GM23248 (cell line): ENCODE measurements at regions not wholly inside any gene's neighbourhood (a gene's known extent, or its start where the extent isn't known, plus 50 kb on each side); places are given as distances from the start of the nearest gene placed in this dataset.
"Not testable (repeated sequence)": the region's sequence is repeated elsewhere in the genome, so short reads cannot be mapped to it uniquely, and the experiment has no call there.

Experiments used
- DNase-seq: peaks from one replicate; pipeline ENCODE4 v3.0.0-alpha.2; 2015
- H2AFZ ChIP-seq: fragments of 200-600 bp; sonication (generic); 2 replicates; pipeline ENCODE4 v1.6.1; 2016; ENCODE audit warnings: antibody characterized with exemption
- H3F3A ChIP-seq: fragments of 200-600 bp; sonication (generic); 2 replicates; pipeline ENCODE4 v1.6.1; 2016; ENCODE audit warnings: mild to moderate bottlenecking, antibody characterized with exemption, mixed run types; ENCODE audit not compliant: insufficient read depth
- H3K27ac ChIP-seq: fragments of 200-600 bp; sonication (generic); 2 replicates; pipeline ENCODE4 v1.5.1; 2016; ENCODE audit warnings: mild to moderate bottlenecking
- H3K27me3 ChIP-seq: fragments of 200-600 bp; sonication (generic); replicated peaks from 2 replicates; pipeline ENCODE4 v1.6.1; 2016; ENCODE audit warnings: mild to moderate bottlenecking; ENCODE audit not compliant: insufficient read depth
- H3K36me3 ChIP-seq: fragments of 200-600 bp; sonication (generic); 2 replicates; pipeline ENCODE4 v1.6.1; 2016; ENCODE audit warnings: low read depth, mild to moderate bottlenecking
- H3K4me1 ChIP-seq: fragments of 200-600 bp; sonication (generic); 2 replicates; pipeline ENCODE4 v1.6.1; 2016; ENCODE audit warnings: mild to moderate bottlenecking; ENCODE audit not compliant: insufficient read depth
- H3K4me2 ChIP-seq: fragments of 200-600 bp; sonication (generic); one replicate; pipeline ENCODE4 v1.6.1; 2016; ENCODE audit warnings: mild to moderate bottlenecking; ENCODE audit not compliant: unreplicated experiment
- H3K4me3 ChIP-seq: fragments of 200-600 bp; sonication (generic); 2 replicates; pipeline ENCODE4 v1.5.1; 2016; ENCODE audit warnings: mild to moderate bottlenecking
- H3K79me2 ChIP-seq: fragments of 200-600 bp; sonication (generic); 2 replicates; pipeline ENCODE4 v1.6.1; 2016; ENCODE audit warnings: mild to moderate bottlenecking; ENCODE audit not compliant: insufficient read depth
- H3K9ac ChIP-seq: fragments of 200-600 bp; sonication (generic); 2 replicates; pipeline ENCODE4 v1.6.1; 2016; ENCODE audit warnings: mild to moderate bottlenecking
- H3K9me2 ChIP-seq: fragments of 200-600 bp; sonication (generic); 2 replicates; pipeline ENCODE4 v1.6.1; 2016; ENCODE audit warnings: mixed run types, mild to moderate bottlenecking, moderate library complexity; ENCODE audit not compliant: insufficient read depth
- H3K9me3 ChIP-seq: fragments of 200-600 bp; sonication (generic); one replicate; pipeline ENCODE4 v1.6.1; 2017; ENCODE audit warnings: low read depth
- H4K20me1 ChIP-seq: fragments of 200-600 bp; sonication (generic); 2 replicates; pipeline ENCODE4 v1.6.0; 2016; ENCODE audit not compliant: insufficient read depth
- EZH2 ChIP-seq: fragments of 200-600 bp; sonication (generic); IDR thresholded peaks from 2 replicates; pipeline ENCODE4 v1.6.1; 2018; ENCODE audit warnings: antibody characterized with exemption, mild to moderate bottlenecking; ENCODE audit not compliant: insufficient read depth, poor library complexity, severe bottlenecking
- EZH2phosphoT487 ChIP-seq: fragments of 200-600 bp; sonication (generic); IDR thresholded peaks from 2 replicates; pipeline ENCODE4 v1.6.1; 2018; ENCODE audit warnings: antibody characterized with exemption, moderate library complexity, mild to moderate bottlenecking, low read depth; ENCODE audit not compliant: insufficient read depth
- WGBS, 2 experiments: methylation state at CpG; one replicate each; pipeline ENCODE4 v1.1.6; 2015 to 2017; ENCODE audit warnings: low lambda C conversion rate in 2 of 2, low coverage in 1 of 2; ENCODE audit errors: missing lambda C conversion rate in 2 of 2; 5-methylcytosine and 5-hydroxymethylcytosine counted together
- in situ Hi-C: fragments of 300-500 bp; cut with MboI; formaldehyde crosslinking; loops from 2 replicates; pipeline ENCODE4 v1.15.0; 2020

DNA sequence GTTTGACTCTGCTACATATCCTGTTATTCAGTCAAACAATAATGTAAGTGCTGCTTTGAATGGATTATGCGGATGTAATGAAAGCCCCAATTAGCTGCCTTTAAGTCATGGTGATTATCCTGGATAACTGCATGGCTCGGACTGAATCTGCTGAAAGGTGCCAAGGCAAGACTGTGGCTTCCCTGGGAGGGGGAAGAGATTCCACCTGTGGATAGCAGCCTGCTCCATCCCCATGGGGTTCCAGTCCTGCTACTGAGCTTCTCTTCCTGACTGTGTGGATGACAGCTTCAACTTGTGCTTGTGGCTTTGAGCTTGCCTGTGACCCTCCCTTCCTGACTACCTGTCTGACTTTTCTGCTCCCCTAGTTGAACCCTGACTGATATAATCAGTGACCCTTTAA, 540.0 kb upstream of the GYPC start:
- Histone ChIP-seq H3K9me2 (no peaks in the 10 kb centered on the region), H3K36me3 (no peaks in the 10 kb centered on the region), H3K27ac (no peak overlapping the region), H3K4me1 (no peaks in the 10 kb centered on the region), H3F3A (no peaks in the 10 kb centered on the region), H4K20me1 (no peaks in the 10 kb centered on the region), H3K9ac (no peak overlapping the region), H3K4me2 (no peak overlapping the region), H2AFZ (no peak overlapping the region), H3K4me3 (no peak overlapping the region), H3K27me3 (no peaks in the 10 kb centered on the region), H3K9me3 (no peaks in the 10 kb centered on the region), H3K79me2 (no peaks in the 10 kb centered on the region)
- in situ Hi-C loops, result no loop called here
- no peak for DNase-seq
- WGBS, 2 experiments, result 20 to 27% methylated on average over 2 of the region's 2 CpGs
- TF ChIP-seq EZH2, result no peak
- TF ChIP-seq EZH2phosphoT487, result no peak

DNA sequence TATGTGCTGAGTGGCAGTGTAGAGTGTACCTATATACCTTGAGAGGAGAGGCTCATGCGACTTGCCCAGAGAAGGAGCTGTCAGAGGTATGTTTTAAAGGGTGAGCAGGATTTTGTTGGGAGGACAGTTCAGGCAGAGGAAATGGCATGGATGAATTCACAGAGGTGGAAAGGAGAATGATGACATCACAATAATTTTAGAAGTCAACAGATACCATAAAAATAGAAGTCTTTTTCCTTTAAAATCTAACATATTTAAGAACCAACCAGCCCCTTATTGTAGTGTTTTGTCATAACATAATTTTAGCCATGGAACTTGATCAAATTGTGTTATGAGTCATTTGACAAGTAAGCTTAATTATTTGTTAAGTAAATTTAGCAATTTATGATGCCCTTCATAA, 538.1 kb upstream of the GYPC start:
- Histone ChIP-seq H3K9ac (no peak overlapping the region), H3K9me3 (no peaks in the 10 kb centered on the region), H3K4me3 (no peak overlapping the region), H3K79me2 (no peaks in the 10 kb centered on the region), H3K4me1 (no peaks in the 10 kb centered on the region), H3K27ac (no peak overlapping the region), H4K20me1 (no peaks in the 10 kb centered on the region), H3F3A (no peaks in the 10 kb centered on the region), H3K9me2 (no peaks in the 10 kb centered on the region), H3K4me2 (no peak overlapping the region), H3K36me3 (no peaks in the 10 kb centered on the region), H2AFZ (no peak overlapping the region), H3K27me3 (no peaks in the 10 kb centered on the region)
- TF ChIP-seq EZH2 (no peak), EZH2phosphoT487 (no peak)
- WGBS, 2 experiments, result 30 to 31% methylated on average over 1 of the region's 1 CpG
- in situ Hi-C loops, result no loop called here
- DNase-seq, result no peak

DNA sequence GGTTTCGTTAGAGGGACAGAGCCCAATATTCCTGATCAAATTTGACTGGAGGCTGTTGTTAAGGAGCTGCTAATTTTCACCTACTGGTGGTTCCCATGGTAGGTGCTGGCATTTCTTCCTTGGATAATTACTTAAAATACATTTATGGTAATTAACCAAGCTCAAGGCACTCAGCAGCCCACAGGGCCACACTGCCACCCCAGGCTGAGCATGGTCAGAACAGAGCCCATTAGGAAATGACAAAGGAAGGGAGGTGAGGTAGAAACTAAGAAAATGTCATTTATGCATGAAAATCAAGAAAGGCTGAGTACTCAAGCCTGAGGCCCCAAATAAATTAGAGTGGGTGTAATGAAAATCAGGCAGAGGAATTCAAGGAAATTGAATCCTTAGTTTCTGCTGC, 510.2 kb upstream of the GYPC start:
- Histone ChIP-seq H3K9me3 (no peaks in the 10 kb centered on the region), H3K4me3 (no peak overlapping the region), H2AFZ (no peak overlapping the region), H3K27ac (no peak overlapping the region), H3K79me2 (no peaks in the 10 kb centered on the region), H3K9me2 (no peaks in the 10 kb centered on the region), H4K20me1 (no peaks in the 10 kb centered on the region), H3K36me3 (no peaks in the 10 kb centered on the region), H3K4me2 (no peak overlapping the region), H3K9ac (no peak overlapping the region), H3K4me1 (no peaks in the 10 kb centered on the region), H3F3A (no peaks in the 10 kb centered on the region), H3K27me3 (no peaks in the 10 kb centered on the region)
- DNase-seq, result no peak
- WGBS, 2 experiments, result 0 to 4% methylated on average over 1 of the region's 1 CpG
- in situ Hi-C loops, result no loop called here
- TF ChIP-seq EZH2phosphoT487, result no peak
- TF ChIP-seq EZH2, result no peak

DNA sequence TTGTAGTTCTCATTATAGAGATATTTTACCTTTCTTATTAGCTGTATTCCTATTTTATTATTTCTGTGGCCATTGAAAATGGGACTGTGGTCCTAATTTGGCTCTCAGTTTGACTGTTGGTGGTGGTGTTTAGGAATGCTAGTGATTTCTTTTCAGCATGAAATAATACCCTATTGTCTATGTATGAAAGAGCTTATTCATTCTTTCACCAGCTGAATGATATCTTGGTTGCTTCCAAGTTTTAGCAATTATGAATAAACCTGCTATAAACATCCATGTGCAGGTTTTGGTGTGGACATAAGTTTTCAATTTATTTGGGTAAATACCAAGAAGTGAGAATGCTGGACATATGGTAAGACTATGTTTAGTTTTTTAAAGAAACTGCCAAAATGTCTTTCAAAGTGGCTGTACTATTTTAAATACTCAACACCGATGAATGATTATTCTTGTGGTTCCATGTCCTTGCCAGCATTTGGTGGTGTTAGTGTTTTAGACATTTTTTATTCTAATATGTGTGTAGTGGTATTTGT, 501.6 kb upstream of the GYPC start:
- H3K9me3 ChIP-seq, result peaks cover 10% of the 10 kb centered on the region
- H3K9me2 ChIP-seq, result no peaks in the 10 kb centered on the region
- H3K4me1 ChIP-seq, result no peaks in the 10 kb centered on the region
- H3K27ac ChIP-seq, result no peak overlapping the region
- in situ Hi-C loops, result no loop called here
- no peak overlapping the region for H3K9ac ChIP-seq
- TF ChIP-seq EZH2phosphoT487 (no peak), EZH2 (no peak)
- no peaks in the 10 kb centered on the region for H3K27me3 ChIP-seq
- H2AFZ ChIP-seq, result no peak overlapping the region
- H3K4me2 ChIP-seq, result no peak overlapping the region
- 46 to 54% methylated on average over 1 of the region's 1 CpG for WGBS, 2 experiments
- no peaks in the 10 kb centered on the region for H3F3A ChIP-seq
- no peak overlapping the region for H3K4me3 ChIP-seq
- DNase-seq, result no peak
- H4K20me1 ChIP-seq, result no peaks in the 10 kb centered on the region
- no peaks in the 10 kb centered on the region for H3K36me3 ChIP-seq
- H3K79me2 ChIP-seq, result no peaks in the 10 kb centered on the region

DNA sequence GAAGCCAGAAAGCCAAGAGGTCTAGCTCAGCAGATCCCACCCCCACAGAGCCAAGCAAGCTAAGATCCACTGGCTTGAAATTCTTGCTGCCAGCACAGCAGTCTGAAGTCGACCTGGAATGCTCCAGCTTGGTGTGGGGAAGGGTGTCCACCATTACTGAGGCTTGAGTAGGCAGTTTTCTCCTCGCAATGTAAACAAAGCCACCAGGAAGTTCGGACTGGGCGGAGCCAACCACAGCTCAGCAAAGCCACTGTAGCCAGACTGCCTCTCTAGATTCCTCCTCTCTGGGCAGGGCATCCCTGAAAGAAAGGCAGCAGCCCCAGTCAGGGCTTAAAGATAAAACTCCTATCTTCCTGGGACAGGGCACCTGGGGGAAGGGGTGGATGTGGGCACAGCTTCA, 495.0 kb upstream of the GYPC start:
- H3K4me3 ChIP-seq, H3K4me2 ChIP-seq, H2AFZ ChIP-seq, H3K4me1 ChIP-seq, H3K79me2 ChIP-seq, H3K9ac ChIP-seq, H4K20me1 ChIP-seq, DNase-seq, H3K27me3 ChIP-seq, in situ Hi-C loops, H3K27ac ChIP-seq, H3F3A ChIP-seq, H3K9me2 ChIP-seq, H3K36me3 ChIP-seq: not testable (repeated sequence)
- 38 to 39% methylated on average over 4 of the region's 4 CpGs for WGBS, 2 experiments
- H3K9me3 ChIP-seq, result peaks cover 10% of the 10 kb centered on the region
